Esophagus (tissue), 2 donors: ENCODE measurements at regions not wholly inside any gene's neighbourhood (a gene's known extent, or its start where the extent isn't known, plus 50 kb on each side); places are given as distances from the start of the nearest gene placed in this dataset.

ENCODE experiments used
- H3K27ac ChIP-seq, 2 donors: one replicate each; pipeline ENCODE4 v1.5.1; 2013; ENCODE audit warnings: low read depth in 2 of 2, mild to moderate bottlenecking in 2 of 2, inconsistent platforms in 1 of 2, low read length in 1 of 2, moderate library complexity in 1 of 2
- H3K27me3 ChIP-seq, 2 donors: one replicate each; pipeline ENCODE4 v1.6.1; 2013; ENCODE audit warnings: low read length in 2 of 2, control low read depth in 1 of 2, mild to moderate bottlenecking in 1 of 2; ENCODE audit not compliant: insufficient read depth in 2 of 2, control insufficient read depth in 1 of 2
- H3K36me3 ChIP-seq, 2 donors: one replicate each; pipeline ENCODE4 v1.6.1; 2013; ENCODE audit warnings: low read length in 1 of 2; ENCODE audit not compliant: control insufficient read depth in 2 of 2, insufficient read depth in 2 of 2
- H3K4me1 ChIP-seq, 2 donors: one replicate each; pipeline ENCODE4 v1.6.1; 2013; ENCODE audit warnings: low read length in 1 of 2; ENCODE audit not compliant: control insufficient read depth in 2 of 2, insufficient read depth in 2 of 2
- H3K4me3 ChIP-seq, 2 donors: one replicate each; pipeline ENCODE4 v1.5.1; 2013; ENCODE audit warnings: low read length in 2 of 2, mild to moderate bottlenecking in 2 of 2, low read depth in 1 of 2, moderate library complexity in 1 of 2
- H3K9me3 ChIP-seq, 2 donors: one replicate each; pipeline ENCODE4 v1.6.1; 2013; ENCODE audit warnings: mild to moderate bottlenecking in 2 of 2, low read depth in 1 of 2, low read length in 1 of 2, moderate library complexity in 1 of 2; ENCODE audit not compliant: control insufficient read depth in 2 of 2, insufficient read depth in 1 of 2
- WGBS, 2 donors: extraction: QIAGEN DNeasy Blood & Tissue Kit; methylation state at CpG; one replicate each; pipeline ENCODE4 v1.1.7; 2013; 5-methylcytosine and 5-hydroxymethylcytosine counted together
- donor health status: healthy with polysubstance abuse.
- donor health status: Bipolar disorder and iron deficiency.

DNA sequence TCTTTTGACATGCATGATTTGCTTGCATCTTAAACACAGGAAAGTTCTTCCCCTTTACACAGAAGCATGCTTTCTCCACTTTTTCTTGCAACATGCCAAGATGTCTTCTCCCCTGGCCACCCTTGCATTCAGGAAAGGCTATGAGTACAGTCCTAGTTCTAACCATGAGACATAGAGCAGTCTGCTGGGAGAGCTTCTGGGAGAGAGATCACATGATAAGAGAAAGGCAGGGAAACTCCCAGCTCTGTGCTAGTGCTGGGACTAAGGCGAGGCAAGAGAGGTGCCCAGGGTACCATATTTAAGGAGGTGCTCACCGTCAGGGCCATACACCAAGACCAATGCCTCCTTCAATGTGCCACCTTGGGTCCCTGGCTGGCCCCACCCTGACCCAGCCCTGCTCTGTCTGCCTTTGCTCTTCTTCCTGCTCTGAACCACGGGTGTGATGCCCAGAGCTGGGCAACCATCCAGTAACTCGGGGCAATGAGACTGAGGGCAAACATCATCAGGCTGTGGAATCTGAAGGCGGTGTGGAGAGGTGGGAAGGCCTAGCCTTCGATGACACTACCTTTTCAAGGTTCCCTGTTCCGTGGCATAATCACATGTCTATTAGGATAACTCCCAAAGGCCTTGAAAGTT lies 77.4 kb upstream of the PRR20G start:
- Histone ChIP-seq H3K9me3 (peaks cover 2 to 8% of the 10 kb centered on the region in 2 donors), H3K27ac (no peak overlapping the region), H3K27me3 (peaks cover 0 to 3% of the 10 kb centered on the region in 2 donors), H3K36me3 (no peaks in the 10 kb centered on the region), H3K4me1 (no peaks in the 10 kb centered on the region), H3K4me3 (no peak overlapping the region)
- WGBS, 2 donors: 63 to 68% methylated on average over 7 of the region's 7 CpGs

DNA sequence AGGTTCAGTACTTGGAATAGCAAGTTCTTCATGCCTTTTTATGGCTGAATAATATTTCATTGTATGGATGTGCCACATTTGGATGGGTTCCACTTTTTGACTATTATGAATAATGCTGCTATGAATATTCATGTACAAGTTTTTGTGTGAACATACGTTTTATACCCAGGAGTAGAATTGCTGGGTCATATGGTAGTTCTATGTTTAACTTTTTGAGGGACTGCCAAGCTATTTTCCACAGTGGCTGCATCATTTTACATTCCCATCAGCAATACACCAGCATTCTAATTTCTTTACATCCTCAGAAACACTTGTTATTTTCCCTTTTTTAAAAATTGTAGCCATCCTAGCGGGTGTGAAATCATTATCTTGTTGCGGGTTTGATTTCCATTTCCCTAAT lies 76.0 kb upstream of the PRR20G start:
- no peak overlapping the region for H3K27ac ChIP-seq
- H3K27me3 ChIP-seq: no peaks in the 10 kb centered on the region
- peaks cover 2 to 10% of the 10 kb centered on the region in 2 donors for H3K9me3 ChIP-seq
- WGBS, 2 donors: 82 to 87% methylated on average over 3 of the region's 3 CpGs
- H3K4me3 ChIP-seq: no peak overlapping the region
- no peaks in the 10 kb centered on the region for H3K4me1 ChIP-seq
- H3K36me3 ChIP-seq: no peaks in the 10 kb centered on the region

DNA sequence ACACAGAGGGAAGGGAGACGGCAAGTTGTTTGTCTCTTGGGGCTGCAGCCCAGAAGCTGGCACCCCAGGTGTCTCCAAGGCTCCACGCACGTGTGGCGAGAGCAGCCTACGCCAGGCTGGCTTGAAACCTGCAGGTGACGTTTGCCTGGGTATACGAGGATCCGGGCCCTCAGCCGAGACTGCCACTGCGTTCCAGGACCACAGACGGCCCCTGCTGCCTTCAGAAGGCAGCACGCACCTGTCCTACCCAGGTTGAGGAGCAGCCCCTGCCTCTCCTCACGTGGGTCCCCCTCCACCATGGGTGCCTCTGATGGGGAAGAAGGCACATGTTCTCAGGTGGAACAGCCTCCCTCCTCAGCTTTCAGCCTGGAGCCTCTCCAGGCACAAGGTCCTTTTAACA lies 75.3 kb upstream of the PRR20G start:
- peaks cover 2 to 10% of the 10 kb centered on the region in 2 donors for H3K9me3 ChIP-seq
- no peaks in the 10 kb centered on the region for H3K4me1 ChIP-seq
- H3K27me3 ChIP-seq: no peaks in the 10 kb centered on the region
- no peaks in the 10 kb centered on the region for H3K36me3 ChIP-seq
- WGBS, 2 donors: 56 to 57% methylated on average over 13 of the region's 13 CpGs
- no peak overlapping the region for H3K27ac ChIP-seq
- H3K4me3 ChIP-seq: no peak overlapping the region

DNA sequence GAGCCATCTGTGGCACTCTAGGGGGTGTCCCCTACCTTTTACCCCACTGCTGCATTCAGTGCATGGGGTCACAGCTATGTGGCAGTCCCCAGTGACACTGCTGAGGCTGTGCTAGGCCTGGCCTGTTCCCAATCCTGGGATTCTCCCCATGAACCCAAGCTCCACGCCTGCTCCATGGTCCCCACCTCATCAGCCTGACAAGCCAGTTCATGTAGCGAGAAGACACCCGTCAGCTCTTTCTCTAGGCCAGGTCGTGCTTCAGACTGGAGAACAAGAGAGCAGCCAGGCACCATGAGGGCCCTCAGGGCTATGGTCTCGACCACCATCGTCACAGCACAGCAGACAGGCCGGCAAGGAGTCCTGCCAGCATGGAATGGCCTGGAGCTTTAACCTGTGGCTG lies 72.8 kb upstream of the PRR20G start:
- Histone ChIP-seq H3K4me3 (no peak overlapping the region), H3K27me3 (no peaks in the 10 kb centered on the region), H3K36me3 (no peaks in the 10 kb centered on the region), H3K27ac (no peak overlapping the region), H3K4me1 (no peaks in the 10 kb centered on the region), H3K9me3 (peaks cover 4 to 14% of the 10 kb centered on the region in 2 donors)
- WGBS, 2 donors: 79 to 80% methylated on average over 7 of the region's 7 CpGs

DNA sequence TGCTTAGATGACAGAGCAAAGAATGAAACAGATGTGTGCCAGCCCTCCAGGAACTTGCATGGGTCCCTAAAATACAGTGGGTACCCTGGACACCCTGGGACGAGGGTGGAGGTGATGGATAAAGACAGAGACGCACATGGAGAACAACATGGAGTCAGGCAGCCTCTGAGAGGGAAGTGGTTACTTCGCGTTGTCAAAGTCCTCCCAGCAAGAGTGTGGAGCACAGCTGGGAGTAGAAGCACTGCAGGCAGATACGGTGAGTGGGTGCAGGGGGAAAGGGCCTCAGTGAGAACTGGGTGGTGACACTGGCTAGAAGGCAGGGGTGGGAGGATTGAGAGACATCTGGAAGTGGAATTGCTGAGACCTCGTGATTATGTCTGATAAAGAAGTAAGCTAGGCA lies 70.8 kb upstream of the PRR20G start:
- Histone ChIP-seq H3K36me3 (no peaks in the 10 kb centered on the region), H3K4me1 (no peaks in the 10 kb centered on the region), H3K4me3 (no peak overlapping the region), H3K27ac (no peak overlapping the region), H3K27me3 (no peaks in the 10 kb centered on the region), H3K9me3 (peaks cover 4 to 14% of the 10 kb centered on the region in 2 donors)
- 75 to 81% methylated on average over 6 of the region's 6 CpGs for WGBS, 2 donors

DNA sequence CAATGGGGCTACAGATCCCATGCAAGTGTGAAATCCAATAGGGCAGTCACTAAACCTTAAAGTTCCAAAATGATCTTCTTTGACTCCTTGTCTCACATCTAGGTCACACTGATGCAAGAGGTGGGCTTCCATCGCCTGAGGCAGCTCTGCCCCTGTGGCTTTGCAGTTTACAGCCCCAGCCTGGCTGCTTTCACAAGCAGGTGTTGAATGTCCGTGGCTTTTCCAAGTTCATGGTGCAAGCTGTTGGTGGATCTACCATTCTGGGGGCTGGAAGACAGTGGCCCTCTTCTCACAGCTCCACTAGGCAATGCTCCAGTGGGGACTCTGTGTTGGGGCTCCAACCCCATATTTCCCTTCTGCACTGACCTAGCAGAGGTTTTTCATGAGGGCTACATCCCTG lies 68.5 kb upstream of the PRR20G start:
- Histone ChIP-seq H3K36me3 (no peaks in the 10 kb centered on the region), H3K4me1 (no peaks in the 10 kb centered on the region), H3K4me3 (no peak overlapping the region), H3K9me3 (peaks cover 2 to 6% of the 10 kb centered on the region in 2 donors), H3K27ac (no peak overlapping the region), H3K27me3 (no peaks in the 10 kb centered on the region)
- WGBS, 2 donors: 70 to 73% methylated on average over 2 of the region's 2 CpGs

DNA sequence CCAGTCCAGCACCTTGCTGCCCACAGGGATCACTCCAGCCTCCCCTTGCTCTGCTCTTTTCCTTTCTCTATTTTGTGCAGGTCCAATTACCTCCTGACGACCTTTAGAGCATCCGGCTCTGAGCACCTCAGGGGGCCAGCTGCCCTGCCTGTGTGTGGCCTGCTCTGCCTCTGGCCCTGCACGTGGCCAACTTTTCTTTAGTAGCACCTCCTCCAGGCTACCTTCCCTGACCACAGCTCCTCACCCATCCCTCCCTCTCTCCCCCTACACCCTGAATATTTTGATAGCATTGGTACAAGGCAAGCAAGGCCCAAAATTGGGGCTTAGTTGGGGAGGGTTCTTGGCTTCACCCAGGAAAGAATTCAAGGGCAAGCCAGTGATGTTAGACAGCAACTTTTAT lies 66.9 kb upstream of the PRR20G start:
- Histone ChIP-seq H3K36me3 (no peaks in the 10 kb centered on the region), H3K4me3 (no peak overlapping the region), H3K27ac (no peak overlapping the region), H3K9me3 (peaks cover 2 to 4% of the 10 kb centered on the region in 2 donors), H3K4me1 (no peaks in the 10 kb centered on the region), H3K27me3 (no peaks in the 10 kb centered on the region)
- 79 to 81% methylated on average over 3 of the region's 3 CpGs for WGBS, 2 donors

DNA sequence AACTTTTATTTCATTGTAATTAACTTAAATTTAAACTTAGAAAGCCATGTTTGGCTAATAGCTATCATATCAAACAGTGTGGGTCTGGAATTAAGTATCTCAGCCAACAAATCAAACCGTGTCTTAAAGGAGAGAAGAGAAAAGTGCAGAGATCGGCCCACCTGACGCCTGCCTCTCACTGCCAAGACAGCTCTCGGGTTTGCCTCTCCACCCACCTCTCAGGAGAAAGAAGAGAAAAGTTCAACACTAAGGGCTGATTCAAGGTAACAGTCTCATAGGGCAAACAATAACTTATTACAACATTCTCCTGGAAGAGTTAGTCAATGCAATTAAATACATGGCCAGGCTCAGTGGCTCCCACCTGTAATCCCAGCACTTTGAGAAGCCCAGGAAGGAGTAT lies 64.8 kb upstream of the PRR20G start:
- peaks cover 2 to 4% of the 10 kb centered on the region in 2 donors for H3K9me3 ChIP-seq
- no peaks in the 10 kb centered on the region for H3K4me1 ChIP-seq
- no peaks in the 10 kb centered on the region for H3K36me3 ChIP-seq
- WGBS, 2 donors: 81 to 90% methylated on average over 4 of the region's 4 CpGs
- no peaks in the 10 kb centered on the region for H3K27me3 ChIP-seq
- no peak overlapping the region for H3K4me3 ChIP-seq
- no peak overlapping the region for H3K27ac ChIP-seq

DNA sequence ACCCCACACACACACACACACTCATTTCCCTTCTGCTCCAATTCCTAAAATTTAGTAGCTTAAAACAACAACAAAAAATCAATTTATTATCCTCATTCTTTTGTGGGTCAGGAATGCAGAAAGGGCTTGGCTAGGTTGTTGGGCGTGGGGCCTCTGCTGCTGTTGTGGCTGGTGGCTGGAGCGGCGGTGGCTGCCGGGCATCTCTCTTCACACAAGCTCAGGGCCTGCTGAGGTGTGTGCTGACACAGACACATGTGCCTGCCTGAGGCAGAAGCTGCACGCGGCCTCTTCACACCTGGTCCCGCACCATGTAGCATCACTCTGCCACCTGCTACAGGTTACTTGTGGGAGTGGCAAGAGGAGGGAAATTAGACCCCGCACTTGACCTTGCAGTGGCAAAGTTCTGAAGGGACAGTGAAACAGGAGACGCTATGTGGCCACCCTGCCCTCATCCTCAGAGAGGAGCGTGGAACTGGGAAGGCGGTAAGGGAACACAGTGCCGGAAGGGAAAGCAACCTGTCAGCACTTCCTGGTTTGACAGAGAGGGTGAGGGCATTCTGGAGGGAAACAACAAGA lies 64.0 kb upstream of the PRR20G start:
- 65 to 71% methylated on average over 12 of the region's 12 CpGs for WGBS, 2 donors
- Histone ChIP-seq H3K27ac (no peak overlapping the region), H3K36me3 (no peaks in the 10 kb centered on the region), H3K4me3 (no peak overlapping the region), H3K27me3 (no peaks in the 10 kb centered on the region), H3K4me1 (no peaks in the 10 kb centered on the region), H3K9me3 (peaks cover 2 to 3% of the 10 kb centered on the region in 2 donors)

DNA sequence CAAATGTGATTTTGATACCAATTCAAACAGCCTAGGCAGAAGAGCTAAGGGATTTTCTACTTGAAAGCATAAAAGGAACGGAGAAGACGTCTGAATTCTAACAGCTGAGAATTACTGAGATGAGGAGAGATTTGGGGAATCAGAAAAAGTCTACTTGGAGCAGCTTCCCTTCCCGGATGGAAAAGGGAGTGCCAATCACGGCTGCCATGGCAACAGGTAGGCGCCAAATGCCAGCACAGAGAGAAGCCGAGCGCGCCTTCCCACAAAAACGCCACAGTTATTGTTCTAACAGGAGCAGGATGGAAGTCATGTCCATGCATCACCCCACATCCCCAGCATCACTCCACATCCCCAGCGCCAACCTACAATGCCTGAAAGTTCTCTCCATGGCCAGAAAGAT lies 63.5 kb upstream of the PRR20G start:
- H3K36me3 ChIP-seq: no peaks in the 10 kb centered on the region
- WGBS, 2 donors: 57 to 74% methylated on average over 10 of the region's 10 CpGs
- peaks cover 0 to under 1% of the 10 kb centered on the region in 2 donors for H3K9me3 ChIP-seq
- H3K27ac ChIP-seq: no peak overlapping the region
- no peak overlapping the region for H3K4me3 ChIP-seq
- no peaks in the 10 kb centered on the region for H3K4me1 ChIP-seq
- H3K27me3 ChIP-seq: no peaks in the 10 kb centered on the region
